ENCODE measurements at regions not wholly inside any gene's neighbourhood (a gene's known extent, or its start where the extent isn't known, plus 50 kb on each side); places are given as distances from the start of the nearest gene placed in this dataset.

DNA sequence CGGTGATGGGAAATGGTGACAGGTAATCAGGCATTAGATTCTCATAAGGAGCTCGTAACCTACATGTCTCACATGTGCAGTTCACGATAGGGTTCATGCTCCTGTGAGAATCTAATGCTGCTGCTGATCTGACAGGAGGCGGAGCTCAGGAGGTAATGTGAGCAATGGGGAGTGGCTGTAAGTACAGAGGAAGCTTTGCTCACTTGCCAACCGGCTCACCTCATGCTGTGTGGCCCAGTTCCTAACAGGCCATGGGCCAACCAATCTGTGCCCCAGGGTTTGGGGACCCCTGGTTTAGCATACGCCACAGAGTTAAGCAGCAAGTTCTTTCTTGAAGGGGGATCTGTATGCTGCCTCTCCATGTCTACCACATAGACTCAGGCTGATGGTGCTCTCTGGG lies 133.1 kb downstream of the IQUB start:
- no peak for DNase-seq

DNA sequence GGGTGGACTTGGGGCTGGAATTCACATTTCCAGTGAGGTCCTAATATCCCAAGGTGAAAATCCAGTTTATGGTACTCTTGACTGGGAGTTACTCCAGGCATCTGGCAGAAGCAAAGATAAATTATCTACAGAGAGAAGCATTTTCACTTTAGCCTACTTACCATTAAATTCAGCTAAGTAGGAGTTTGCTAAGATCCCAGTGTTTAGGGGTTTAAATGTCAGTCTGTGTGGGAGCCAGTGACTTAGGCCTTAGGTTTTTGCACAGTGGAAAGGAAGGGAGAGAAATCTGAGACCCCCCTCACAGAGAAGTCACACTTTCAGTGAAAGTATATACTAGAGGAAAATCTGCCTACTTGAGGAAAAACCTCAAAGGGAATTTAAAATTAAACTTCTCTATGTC lies 134.2 kb downstream of the IQUB start:
- DNase-seq: no peak

DNA sequence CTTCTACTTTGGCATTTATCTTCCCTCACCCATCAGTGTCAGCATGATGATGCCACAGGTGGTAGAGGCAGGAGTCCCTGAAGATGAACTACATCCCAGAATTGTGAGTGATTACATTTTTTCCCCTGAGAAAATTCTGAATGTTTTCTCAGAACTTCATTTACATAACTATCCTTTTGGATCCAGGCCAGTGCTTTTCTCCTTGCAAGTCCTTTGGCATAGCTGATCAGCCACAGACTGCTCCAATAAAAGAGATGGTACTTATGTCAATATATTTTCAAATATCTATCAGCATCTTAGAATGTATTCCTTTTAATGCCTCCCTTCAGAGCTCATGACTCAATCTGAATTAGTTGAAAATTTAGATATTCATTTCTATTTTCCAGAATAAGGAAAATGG lies 135.5 kb downstream of the IQUB start:
- DNase-seq: no peak

DNA sequence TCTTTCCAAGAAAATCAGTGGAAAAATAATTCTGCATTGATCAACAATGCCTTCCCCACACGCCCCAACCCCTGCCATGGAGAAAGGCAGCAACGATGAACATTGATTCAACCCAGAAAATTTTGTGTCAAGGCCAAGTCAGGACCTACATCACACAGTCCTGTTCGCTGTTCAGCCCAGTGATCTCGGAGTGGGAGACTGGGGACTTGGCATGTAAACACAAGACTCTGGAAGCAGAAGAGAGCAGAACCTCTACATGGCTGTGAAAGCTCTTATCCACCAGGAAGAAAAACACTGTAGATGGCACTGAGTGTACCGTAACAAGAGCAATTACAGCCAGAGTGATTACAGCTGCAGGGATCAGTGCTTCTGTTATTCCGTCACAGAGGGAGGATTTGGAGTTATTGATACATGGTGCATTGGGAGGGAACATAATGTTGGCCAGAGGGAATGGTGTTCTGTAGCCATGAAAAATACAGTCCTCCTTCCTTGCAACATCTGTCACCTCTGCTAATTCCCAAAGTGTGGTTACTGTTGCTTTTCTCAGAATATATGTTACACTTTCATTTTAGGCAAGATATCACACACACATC lies 136.6 kb downstream of the IQUB start:
- no peak for DNase-seq

DNA sequence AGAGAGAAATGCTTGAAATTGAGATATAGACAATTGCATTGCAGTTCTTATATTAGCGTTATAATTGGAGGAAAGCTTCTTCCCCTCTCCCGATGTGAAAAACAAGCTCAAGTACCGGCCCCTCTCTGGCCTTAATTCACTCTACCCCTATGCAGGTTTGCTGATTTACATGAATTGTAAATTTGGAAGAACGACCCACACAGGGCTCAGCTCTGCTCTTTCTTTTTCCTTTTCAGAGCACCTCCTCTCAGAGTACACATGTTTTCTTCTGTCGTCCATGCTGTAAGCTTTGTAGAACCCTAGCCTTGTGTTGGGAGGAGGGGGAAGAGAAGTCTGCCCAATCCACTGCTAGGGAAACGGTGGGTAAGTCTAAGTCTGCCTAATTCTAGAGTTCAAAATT lies 140.8 kb downstream of the IQUB start:
- DNase-seq: no peak

DNA sequence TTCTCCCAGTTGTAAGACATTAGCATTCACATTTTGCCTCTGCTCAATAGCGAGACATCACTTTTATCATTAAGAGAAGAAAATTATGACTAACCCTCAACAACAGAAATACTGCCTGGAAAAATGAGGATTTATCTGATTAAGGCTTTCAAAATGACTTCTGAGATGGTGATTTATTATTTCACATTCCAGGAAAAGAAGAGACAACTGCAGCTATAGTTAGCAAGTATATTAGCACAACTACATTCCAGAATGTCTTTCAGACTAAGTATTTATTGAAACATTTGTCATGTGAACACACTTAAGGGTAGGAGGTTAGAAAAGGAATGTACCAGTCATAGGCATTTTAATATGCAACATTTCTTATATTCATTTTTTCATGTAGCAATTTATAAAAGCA lies 162.0 kb downstream of the IQUB start:
- no peak for DNase-seq

DNA sequence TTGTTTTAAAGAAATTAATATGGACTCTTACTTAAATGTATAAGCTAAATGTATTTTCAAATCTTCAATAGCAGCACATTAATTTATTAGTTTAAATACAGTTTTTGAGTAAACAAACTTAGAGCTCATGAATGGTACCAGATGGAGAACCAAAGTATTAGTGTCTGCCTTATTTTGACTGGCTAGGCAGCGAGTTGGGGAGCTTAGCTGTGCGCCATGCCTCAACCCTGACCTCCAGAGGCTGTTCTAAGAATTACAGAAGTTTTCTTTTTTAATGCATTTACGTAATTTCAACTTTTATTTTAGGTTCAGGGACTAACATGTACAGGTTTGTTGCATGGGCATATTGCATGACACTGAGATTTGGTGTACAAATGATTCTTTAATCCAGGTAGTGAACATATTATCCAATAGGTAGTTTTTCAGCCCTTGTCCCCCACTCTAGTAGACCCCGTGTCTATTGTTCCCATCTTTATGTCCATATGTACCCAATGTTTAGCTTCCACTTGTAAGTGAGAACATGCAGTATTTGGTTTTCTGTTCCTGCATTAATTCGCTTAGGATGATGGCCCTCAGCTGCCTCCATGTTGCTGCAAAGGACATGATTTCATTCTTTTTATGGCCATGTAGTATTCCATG lies 166.8 kb downstream of the IQUB start:
- DNase-seq: peak; percentile 1 to 48

DNA sequence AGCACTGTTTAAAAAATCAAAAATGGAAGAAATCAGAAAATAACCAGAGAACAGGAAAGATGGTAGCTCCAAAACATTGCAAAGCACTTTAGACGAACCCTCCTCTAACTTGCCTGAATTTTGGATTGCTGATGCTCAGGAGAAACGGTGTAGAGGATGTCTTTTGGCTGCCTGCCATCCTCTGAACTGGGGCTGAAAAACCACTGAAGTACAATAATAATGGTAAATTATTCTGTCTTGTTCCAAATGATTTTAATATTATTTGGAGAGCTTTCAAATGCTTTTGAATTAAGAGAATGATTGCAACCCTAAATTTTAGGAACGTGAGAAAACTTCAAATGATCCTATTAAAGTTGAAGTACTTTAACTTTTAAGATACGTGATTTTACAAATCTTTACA lies 167.3 kb upstream of the SLC13A1 start:
- DNase-seq: no peak

DNA sequence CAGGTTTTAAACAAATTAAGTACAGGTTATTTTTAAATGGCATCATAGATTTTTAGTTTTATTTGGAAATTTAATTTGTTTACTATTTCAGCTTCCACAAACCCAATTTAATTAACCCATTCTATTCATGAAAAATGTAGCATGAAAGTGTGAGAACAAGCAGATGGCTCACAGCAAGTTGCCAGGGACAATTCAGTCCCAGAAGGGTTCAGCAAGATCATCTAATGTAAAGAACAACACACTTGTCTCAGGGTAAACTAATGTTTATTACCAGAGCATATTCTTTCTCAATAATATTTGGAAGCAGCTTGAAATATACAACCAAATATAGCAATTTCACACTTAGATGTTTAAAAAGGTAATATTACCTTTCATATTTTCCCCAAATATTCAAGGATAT lies 166.9 kb upstream of the SLC13A1 start:
- no peak for DNase-seq

DNA sequence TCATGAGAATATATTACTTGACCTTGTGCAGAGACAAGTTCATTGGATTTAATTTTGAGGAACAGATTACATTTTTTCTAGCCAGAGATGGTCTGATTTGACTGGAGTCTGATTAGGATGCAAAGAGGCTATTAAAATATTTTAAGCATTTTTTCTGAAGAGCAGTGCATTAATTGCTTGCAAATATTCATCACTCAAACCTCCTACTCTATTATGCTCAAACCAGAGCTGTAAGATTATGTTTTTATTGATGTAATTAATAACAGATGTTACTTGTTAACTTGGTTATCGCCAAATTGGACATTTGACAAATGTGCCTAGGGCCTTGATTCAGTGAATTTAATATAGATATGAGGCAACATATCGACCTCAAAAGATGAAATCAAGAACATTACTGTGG lies 160.9 kb upstream of the SLC13A1 start:
- no peak for DNase-seq

DNA sequence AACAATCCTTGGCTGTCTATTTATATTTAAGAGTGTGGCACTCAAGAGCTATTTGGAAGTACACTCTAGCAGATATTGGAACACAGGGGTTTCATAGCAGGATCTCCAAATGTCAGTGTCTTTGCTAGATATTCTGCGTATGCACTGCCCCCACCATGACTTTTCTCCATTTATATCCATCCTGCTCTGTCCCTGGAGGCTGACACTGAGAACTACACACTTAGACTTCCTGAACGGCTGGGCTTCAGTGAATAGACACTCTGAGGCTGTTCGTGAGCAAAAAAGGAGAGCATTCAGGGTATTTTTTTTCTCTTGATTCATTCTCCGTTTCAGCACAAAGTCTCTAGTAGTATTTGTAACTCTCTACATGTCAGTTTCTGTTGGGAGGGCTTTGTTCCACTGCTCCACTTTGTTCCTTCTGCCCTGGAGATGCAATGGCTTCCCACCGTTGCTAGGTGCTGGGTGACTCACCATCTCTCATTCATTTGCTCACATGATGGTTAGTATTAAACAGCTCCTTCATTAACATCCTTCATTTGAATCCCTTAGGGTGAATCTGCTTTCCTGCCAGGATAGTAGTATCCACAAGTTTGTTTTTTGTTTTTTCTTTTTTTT lies 155.9 kb upstream of the SLC13A1 start:
- DNase-seq: no peak

DNA sequence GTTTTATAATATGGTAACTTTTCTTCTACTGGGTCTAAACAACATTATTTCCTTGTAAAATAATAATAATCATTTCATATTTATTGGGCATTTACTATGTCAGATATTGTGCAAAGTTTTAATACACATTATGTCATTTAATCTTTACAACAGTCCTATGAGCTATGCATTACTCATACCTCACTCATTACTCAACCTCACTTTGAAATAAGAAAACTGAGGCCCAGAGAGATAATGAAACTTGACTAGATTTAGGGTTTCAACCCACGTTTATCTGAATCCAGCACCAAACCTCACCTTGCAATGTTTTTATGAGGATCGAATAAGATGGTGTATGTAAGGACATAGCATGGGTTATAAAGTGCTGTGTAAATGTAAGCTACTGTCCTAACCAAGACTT lies 153.2 kb upstream of the SLC13A1 start:
- no peak for DNase-seq

DNA sequence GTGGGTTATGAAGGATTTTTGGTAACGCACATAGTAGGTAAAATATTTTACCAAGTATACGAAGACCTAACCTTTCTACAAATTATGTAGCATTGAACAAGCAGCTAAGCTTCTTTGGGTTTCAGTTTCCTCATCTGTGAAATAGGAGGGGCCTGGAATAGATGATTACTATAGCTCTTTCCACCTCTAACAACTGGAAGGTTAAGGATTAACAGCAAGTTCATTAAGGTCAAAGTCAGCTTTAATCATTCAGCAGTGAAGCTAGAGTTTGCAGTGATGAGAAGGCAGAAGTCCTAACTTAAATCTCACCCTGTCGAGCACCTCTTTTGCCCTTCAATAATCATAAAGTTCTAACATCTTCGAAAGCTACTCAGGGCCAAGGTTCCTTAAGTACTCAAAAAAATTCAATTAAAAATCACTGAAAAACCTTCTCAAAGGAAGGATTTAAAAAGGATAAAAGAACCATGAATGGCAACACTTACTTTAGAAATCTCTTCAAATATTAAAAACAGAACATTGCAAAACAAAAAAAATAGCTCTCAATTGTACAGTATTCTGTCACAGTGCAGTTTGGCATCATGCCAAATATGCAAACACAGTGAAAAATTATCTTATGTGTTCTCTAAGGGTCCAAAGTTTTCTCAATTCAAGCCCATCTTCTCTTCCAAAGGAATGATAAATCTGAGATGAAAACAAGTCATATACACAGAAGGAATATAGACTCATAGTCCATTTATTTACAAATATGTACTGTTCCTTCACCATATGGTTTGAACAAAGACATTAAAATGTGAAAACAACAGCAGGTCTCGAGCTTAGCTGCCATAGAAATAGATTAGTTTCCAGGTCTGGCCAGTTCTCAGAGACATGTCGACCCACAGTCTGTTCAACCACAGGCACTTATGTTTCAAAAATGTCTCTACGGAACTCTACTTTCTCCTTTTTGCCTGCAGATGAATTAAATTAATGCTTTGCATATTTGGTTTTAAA lies 152.0 kb upstream of the SLC13A1 start:
- no peak for DNase-seq

DNA sequence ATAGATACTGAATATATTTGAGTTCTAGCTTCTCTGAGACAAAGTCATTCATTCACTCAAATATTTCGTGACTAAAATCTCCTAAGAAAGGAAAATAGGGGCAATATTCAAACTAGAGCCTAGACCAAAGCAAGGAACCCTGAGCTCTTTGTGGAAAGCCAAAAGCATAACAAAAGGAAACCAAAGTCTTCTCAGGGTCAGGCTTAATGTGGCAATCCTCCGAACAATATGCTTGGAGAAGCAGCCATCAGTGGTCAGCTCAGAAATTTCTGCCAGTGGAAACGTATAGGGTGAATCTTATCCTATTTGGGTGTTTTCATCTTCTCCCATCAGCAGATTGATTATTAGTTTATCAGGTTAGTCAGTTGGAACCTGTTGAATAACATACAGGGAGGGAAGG lies 151.3 kb upstream of the SLC13A1 start:
- no peak for DNase-seq

DNA sequence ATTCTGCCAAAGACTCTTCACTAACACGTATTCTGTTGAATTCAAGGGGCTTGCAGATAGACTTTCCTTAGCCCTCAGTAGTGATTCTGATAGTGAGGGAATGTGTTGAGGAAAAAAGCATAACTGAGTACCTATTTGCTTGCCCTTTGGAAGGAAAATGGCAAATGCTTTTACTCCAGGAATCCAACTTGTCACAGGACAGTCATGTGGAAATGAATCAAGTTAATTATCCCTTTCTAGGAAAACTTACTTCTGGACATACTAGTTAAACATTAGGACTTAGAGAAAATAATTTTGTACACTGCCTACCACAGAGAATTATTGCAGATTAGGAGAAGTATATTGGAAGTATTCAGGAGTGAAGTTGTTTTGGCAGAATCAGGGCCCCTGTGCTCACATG lies 148.9 kb upstream of the SLC13A1 start:
- DNase-seq: no peak

DNA sequence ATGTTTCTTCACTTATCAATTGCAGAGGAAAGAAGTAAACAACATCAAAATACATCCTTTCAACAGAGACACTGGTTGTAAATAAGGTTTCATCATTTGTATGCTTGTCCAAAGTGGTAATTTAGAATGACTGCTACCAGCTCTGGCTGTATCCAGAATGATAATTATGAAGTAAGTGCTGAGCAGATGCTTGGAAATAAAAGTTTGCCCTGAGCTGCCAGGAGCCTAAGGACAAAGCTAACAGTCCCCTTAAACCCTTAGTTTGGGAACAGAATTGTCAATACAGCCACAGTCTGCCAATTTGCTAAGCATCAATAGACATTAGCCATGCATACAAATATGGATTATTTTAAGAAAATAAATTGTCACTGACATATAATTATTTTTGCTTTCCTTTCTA lies 147.0 kb upstream of the SLC13A1 start:
- DNase-seq: no peak

DNA sequence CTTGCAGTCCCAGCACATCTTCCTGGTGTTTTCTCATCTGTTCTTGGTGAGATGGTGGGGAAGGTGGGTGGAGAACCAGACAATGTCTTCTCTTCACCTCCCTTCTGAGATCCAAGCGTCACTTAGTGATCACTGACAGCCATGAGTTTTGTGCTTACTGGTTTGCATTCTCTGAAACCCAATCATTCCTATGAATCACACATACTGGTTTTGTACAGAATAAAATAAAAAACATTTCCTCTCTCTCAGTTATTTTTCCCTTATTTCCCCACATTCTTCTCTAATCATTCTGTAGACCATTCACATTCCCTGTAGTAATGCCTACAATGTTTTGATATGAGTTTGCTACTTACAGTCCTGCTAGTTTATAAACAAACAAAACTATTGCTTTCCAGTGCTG lies 143.8 kb upstream of the SLC13A1 start:
- DNase-seq: no peak

DNA sequence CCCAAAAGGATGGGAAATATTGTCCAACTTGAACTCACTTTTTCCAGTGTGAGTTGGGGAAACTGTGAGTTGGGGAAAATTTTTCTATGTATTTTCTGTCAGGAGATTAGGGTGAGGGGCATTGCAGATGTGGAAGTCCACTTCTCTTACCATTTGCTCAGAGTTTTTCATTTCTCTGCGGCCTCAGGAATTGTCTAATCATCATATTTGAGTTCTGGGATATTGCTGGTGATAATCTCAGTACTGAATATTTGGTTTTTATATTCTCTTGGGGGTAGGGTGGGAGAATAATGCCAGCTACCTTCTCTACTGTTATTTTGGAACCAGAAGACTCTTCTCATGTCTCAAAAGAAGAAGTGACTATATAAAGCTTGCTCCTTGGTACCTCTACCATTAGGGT lies 141.3 kb upstream of the SLC13A1 start:
- DNase-seq: no peak

DNA sequence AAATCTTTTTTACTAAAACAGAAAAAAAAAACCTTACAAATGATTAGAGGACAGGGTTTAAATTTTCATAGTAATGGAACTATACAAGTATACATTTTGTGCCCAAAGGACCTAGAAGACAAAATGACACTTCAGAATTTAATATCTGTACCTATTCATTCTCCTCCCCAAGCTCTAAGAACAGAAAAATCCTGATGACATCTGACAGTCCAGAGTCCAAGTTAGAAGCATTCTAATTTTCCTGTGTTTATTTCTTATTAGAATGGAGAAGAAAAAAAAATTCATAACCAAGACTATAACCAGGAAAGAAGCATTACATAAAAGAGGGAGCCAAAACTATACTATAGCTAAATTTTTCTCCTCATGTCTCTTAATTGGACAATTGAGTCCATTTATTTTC lies 138.9 kb upstream of the SLC13A1 start:
- no peak for DNase-seq

DNA sequence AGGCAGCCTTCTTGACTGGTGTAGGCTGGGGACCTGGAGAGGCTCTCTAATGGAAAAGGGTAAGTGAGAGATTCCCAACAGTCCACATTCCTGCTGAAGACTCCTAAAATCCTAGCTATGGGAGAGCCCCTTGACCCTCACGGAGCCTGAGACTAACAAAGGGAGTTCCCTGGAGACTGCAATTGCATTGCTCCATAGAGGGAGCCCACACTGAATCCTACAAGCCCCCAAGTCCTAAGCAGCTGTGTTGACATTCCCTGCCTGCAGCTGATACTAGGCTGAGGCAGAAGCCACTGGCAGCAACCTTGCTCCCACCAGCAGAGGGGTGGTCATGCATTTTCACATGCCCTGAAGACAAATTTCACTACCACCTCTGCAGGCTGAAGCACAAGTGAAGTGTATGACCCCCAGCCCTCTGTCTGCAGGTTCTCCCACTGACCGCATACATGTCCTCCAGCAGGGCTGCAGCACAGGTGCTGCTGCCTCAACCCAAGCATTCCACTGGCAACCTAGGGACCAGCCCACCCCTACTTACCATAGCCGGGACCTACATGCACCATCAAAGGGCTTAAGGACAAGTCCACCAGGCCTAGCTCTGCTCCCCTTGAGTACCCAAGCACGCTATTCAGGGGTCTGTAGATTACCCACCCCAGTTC lies 130.3 kb upstream of the SLC13A1 start:
- DNase-seq: no peak

DNA sequence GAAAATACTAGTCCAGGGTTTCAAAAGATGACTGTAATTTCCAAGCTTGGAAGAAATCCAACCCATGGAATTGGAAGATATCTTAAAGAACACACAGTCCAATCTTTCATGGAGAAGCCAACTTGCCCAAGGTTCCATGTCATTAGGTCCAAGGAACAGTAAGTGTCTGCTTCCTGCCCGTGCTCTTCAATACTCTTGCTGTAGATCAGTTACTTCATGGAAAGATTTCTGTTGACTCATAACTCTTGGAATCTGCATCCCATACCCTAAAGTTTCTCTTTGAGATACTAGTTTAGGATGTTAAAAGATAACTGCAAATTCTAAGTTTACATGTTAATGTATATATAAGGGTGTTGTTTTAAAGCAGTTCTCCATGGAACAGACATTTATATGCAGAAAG lies 127.9 kb upstream of the SLC13A1 start:
- no peak for DNase-seq

DNA sequence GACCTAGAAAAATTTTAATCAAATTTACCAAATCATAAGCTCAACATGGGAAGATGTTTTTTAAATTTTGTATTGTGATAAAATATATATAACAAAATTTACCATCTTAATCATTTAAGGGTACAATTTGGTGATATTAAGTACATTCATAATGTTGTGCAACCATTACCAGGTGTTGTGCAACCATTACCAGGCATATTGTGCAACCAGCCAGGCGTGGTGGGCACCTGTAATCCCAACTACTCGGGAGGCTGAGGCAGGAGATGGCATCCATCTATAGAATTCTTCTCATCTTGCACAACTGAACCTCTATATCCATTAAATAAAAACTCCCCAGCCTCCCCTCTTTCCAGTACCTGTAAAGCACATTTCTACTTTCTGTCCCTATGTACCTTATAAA lies 124.5 kb upstream of the SLC13A1 start:
- DNase-seq: no peak

DNA sequence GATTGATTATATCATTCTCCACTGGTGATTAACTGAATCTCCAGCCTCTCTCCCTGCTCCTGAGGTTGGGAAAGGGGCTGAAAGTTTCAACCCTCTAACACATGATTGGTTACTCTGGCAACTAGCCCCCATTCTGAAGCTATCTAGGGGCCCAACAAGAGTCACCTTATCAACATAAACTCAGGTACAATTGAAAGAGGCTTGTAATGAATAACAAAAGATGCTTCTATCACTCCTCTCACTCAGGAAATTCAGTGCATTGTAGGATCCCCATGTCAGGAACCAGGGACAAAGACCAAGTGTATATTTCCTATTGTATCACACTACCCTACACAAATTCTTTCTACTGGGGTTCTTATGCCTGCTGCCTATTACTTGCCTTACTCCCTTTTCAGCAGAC lies 123.9 kb upstream of the SLC13A1 start:
- DNase-seq: no peak

All from inflammatory macrophage treated with lipopolysaccharide for 1 hour (primary cell).